GM19455 (cell line): ENCODE measurements at regions not wholly inside any gene's neighbourhood (a gene's known extent, or its start where the extent isn't known, plus 50 kb on each side); places are given as distances from the start of the nearest gene placed in this dataset.

Source experiments
- ATAC-seq: cut with Tn5 transposase; IDR thresholded peaks from one replicate; pipeline ENCODE4 v1.9.1; 2021; ENCODE audit not compliant: unreplicated experiment

DNA sequence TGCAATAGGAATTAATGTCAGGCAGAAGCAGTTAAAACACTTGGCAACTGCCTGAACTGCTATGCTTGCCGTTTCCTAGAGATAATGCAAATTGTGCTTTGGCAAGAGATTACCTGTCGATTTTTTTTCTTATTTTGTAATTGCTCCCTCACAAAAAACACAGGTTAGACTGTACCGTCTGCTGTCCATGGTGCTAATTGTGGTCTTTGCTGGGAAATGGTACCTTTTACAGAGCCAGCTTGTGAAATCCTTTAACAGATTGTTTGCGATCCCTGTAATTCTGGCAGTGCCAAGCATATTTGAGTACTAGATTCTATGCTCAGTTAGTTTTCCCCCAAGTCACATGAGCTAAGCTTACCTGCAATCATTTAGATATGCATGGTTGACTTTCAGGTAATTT lies 2125.8 kb upstream of the WWC1 start:
- ATAC-seq, result no peak

DNA sequence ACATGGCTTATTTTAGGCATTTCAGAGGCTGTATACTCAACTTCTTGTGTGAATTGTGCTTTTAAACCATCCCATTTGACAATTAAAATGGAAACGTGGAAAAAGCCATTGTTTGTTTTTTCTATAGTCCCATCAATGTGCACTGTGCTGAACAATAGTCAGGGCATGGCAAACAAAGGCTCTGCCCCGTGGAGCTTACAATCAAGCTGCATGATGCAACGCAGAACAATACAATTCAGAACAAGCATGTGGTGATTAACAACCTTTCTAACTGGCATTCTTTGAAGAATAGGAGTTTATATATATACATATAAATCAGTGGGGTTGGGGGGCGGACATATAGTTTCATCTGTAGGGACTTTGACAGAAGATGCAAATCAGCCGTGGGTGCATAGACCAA lies 2125.4 kb upstream of the WWC1 start:
- no peak for ATAC-seq

DNA sequence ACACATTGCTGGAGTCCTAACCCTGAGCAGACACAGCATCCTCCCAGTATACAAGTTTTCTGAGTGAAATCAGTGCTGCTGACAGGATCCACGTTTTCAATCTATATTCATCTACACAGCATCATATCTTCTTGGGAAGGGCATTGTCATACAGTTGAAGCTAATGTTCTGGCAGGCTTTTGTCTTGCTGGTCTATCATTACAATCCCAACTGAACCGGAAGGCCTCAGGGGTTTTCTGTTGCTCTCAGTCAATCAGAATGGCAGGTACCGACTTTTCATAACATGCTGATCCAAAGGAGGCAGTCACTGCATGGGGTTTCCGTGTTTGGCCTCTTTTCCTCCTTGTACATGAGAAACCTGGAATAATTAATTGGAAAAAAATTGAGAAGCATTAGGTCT lies 2118.8 kb upstream of the WWC1 start:
- ATAC-seq, result no peak

GRCh38 chr5:166178411-166179080 lies 2112.9 kb upstream of the WWC1 start:
- no peak for ATAC-seq

- no peak for ATAC-seq
These were observed 2106.3 kb upstream of the WWC1 start for GRCh38 chr5:166185185-166185584.

DNA sequence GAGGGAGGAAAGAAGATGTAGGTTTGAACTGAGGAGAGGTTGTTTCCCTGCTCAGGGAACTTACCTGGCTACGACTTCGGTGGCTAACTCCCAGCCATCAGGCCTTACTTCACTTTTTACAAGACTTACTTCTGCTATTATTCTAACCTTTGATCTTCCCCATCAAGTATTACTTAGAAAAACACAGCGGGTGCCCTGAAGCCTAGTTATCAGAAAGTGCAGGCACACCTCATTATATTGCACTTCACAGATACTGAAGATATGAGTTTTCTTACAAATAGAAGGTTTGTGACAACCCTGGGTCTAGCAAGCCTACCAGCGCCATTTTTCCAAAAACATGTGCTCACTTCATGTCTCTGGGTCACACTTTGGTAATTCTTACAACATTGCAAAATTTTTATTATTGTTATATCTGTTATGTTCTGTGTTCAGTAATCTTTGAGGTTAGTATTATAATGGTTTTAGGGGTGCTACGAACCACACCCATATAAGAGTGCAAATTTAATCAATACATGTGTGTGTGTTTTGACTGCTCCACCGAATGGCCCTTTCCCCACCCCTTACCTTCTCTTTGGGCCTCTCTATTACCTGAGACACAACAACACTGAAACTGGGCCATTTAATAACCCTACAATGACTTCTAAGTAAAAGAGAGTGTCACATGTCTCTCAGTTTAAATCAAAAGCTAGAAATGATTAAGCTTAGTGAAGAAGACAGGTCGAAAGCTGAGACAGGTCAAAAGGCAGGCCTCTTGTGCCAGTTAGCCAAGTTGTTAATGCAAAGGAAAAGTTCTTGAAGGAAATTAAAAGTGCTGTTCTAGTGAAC lies 2102.7 kb upstream of the WWC1 start:
- no peak for ATAC-seq

DNA sequence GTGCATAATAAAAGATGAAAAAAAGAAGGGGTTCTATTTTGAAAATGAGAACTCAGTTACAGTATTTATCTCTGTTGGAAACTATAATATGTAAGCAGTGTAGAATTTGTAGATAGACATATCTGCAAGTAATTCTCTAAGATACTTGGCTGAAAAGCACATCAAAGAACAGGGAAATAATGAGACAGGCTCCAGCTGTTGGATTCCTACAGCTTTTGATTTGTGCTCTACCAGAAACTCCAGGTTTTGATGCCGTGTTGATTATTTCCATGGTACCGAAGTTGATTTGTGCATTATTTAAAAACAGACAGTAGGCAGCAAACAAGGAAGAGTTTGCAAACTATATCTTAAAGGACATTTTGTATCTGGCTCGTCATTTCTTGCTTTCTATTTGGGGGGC lies 2098.7 kb upstream of the WWC1 start:
- no peak for ATAC-seq

DNA sequence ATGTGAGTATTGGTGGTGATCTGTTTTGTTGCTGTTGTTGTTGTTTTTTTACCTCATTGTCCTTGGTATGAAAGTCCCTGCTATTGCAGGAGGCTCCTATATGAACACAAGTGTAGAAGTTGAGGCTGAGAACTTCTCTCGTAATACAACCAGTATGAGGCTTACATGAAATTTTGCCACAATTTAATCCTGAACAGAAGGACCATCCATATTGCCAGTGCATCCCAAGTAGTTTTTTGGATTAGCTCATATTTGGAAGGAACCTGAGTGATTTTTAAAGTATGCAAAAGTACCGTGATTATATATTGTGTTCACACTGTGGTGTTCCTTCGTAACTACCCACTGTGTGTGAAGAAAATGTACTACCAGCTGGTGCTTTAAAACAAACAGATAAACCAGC lies 2095.5 kb upstream of the WWC1 start:
- ATAC-seq, result no peak

GRCh38 chr5:166200532-166200931 lies 2090.9 kb upstream of the WWC1 start:
- no peak for ATAC-seq

DNA sequence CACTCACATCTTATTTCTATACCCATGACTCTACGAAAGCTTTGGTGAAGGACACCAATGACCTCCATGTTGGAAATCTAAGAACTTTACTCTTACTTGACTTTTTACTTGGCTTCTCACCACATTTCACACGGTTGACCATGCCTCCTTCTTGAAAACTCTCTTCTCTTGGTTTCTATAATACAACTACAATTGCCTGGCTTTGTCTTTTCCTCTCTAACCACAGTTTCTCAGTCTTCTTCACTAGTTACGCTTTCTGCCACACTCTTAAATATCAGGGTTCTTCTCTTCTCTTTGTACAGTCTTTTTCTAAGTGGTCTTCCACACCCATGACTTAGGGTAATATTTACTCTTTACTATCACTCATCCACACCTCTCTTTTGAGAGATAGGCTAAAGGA lies 2079.8 kb upstream of the WWC1 start:
- no peak for ATAC-seq

DNA sequence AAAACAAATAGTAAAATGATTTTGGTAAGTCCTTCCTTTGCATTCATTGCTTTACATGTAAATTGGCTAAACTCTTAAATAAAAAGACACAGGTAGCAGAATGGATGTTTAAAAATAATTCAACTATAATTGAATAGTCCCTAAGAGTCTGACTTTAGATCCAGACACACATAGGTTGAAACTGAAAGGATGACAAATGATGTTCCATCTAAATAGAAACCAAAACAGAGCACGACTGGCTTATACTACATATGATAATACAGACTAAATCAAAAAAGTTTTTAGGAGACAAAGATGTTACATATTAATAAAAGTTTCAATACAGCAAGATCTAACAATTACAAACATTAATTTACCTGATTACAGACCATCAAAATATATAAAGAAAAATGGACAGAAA lies 2055.1 kb upstream of the WWC1 start:
- ATAC-seq, result no peak

- no peak for ATAC-seq
These were observed 2050.7 kb upstream of the WWC1 start for GRCh38 chr5:166240705-166241104.

- no peak for ATAC-seq
These were observed 2045.9 kb upstream of the WWC1 start for GRCh38 chr5:166245556-166245955.

DNA sequence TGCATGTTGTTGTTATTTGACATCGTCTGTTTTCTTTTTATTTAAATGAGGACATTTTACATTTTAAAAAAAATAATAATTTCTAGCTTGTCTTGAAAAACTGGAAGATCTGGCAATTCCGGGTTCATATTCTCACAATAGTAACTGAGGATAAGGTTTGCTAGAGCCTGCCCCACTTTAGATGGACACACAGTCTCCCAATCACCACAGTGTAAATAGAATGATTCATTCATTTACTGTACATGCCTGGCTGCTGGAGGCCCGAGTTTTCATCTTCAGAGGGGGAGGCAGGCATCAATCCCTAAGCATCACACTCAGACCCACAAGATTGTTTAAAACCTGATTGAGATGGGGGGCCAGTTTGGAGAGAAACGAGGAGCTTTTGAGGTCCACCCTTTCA lies 2039.7 kb upstream of the WWC1 start:
- no peak for ATAC-seq

GRCh38 chr5:166257661-166258060 lies 2033.8 kb upstream of the WWC1 start:
- no peak for ATAC-seq

GRCh38 chr5:166262395-166262794 lies 2029.0 kb upstream of the WWC1 start:
- no peak for ATAC-seq

- ATAC-seq, result no peak
These were observed 2023.5 kb upstream of the WWC1 start for GRCh38 chr5:166267907-166268306.

DNA sequence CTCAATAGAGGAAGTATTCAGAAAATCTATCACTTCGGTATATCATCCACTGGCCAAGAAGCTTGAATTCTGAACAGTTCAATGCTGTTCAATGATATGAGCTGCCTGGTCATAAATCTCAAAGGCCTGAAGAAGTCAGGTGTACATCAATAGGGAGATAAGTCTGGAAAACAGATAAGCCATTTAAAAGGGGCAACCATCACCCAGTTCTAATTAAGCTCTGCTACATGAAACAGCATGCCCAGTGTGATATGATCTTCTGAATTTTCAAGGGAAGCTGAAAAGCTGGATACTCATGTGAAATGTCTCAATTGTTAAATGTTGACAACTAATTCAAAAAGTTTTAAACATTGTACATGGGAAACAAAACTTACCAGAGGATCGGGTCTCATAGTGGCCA lies 2020.7 kb upstream of the WWC1 start:
- no peak for ATAC-seq

- ATAC-seq, result no peak
These were observed 2015.4 kb upstream of the WWC1 start for GRCh38 chr5:166276006-166276405.

DNA sequence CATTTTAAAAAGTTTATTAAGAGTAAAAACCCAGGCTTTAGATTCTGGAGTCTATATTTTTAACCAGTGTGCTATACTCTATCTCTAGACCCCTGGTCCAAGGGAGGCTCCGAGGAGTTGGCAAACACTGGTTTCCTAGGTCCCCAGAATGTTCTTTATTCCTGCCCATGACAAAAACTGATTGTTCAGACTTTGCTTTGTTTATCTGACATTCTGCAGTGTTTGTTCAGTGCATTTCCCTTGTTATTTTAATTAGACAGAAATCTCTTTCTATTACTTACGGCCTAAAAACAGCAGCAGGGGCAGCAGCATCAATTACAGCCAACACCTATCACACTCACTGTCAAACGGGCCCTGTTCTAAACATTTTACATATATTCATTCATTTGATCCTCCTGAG lies 2011.6 kb upstream of the WWC1 start:
- ATAC-seq, result no peak

- ATAC-seq, result no peak
These were observed 2010.0 kb upstream of the WWC1 start for GRCh38 chr5:166281433-166281832.

GRCh38 chr5:166282939-166283338 lies 2008.5 kb upstream of the WWC1 start:
- no peak for ATAC-seq

- no peak for ATAC-seq
These were observed 2006.1 kb upstream of the WWC1 start for GRCh38 chr5:166285361-166285760.
